ENCODE measurements at regions not wholly inside any gene's neighbourhood (a gene's known extent, or its start where the extent isn't known, plus 50 kb on each side); places are given as distances from the start of the nearest gene placed in this dataset.

- TF ChIP-seq CTCF (IDR thresholded peaks at IDR 0.05) (no peak), ZFX (IDR thresholded peaks at IDR 0.05; ENCODE audit: borderline replicate concordance) (no peak)
These were observed 55.2 kb upstream of the UQCRFS1 start for GRCh38 chr19:29268103-29268502.

Measured in 22Rv1 (cell line).